Renal cortical epithelial cell (primary cell): ENCODE measurements at regions not wholly inside any gene's neighbourhood (a gene's known extent, or its start where the extent isn't known, plus 50 kb on each side); places are given as distances from the start of the nearest gene placed in this dataset.
"Not testable (repeated sequence)": the region's sequence is repeated elsewhere in the genome, so short reads cannot be mapped to it uniquely, and the experiment has no call there.

Experiments
- DNase-seq: peaks from one replicate; pipeline ENCODE4 v3.0.0-alpha.2; 2011; ENCODE audit warnings: low read depth

GRCh38 chr3:73868688-73869315 lies 244.1 kb upstream of the PDZRN3 start:
- peak; percentile 15 for DNase-seq

- no peak for DNase-seq
Observed at GRCh38 chr3:73867524-73867923, 242.8 kb upstream of the PDZRN3 start.

- DNase-seq: peak; percentile 0
Observed at GRCh38 chr3:73866846-73867245, 242.1 kb upstream of the PDZRN3 start.

GRCh38 chr3:73863546-73864079 lies 238.9 kb upstream of the PDZRN3 start:
- no peak for DNase-seq

- no peak for DNase-seq
Observed at GRCh38 chr3:73855813-73856212, 231.1 kb upstream of the PDZRN3 start.

- peak; percentile 35 for DNase-seq
Observed at GRCh38 chr3:73848173-73848906, 223.6 kb upstream of the PDZRN3 start.

- DNase-seq: no peak
Observed at GRCh38 chr3:73846951-73847350, 222.2 kb upstream of the PDZRN3 start.

- DNase-seq: no peak
Observed at GRCh38 chr3:73839032-73839431, 214.3 kb upstream of the PDZRN3 start.

GRCh38 chr3:73835945-73836344 lies 211.2 kb upstream of the PDZRN3 start:
- no peak for DNase-seq

- DNase-seq: no peak
Observed at GRCh38 chr3:73832426-73832825, 207.7 kb upstream of the PDZRN3 start.

GRCh38 chr3:73828348-73828747 lies 203.6 kb upstream of the PDZRN3 start:
- DNase-seq: no peak

- no peak for DNase-seq
Observed at GRCh38 chr3:73827725-73828211, 203.0 kb upstream of the PDZRN3 start.

GRCh38 chr3:73827204-73827603 lies 202.5 kb upstream of the PDZRN3 start:
- DNase-seq: no peak

GRCh38 chr3:73820896-73821295 lies 196.2 kb upstream of the PDZRN3 start:
- DNase-seq: not testable (repeated sequence)

GRCh38 chr3:73820431-73820830 lies 195.7 kb upstream of the PDZRN3 start:
- no peak for DNase-seq

- DNase-seq: no peak
Observed at GRCh38 chr3:73815966-73816365, 191.2 kb upstream of the PDZRN3 start.

GRCh38 chr3:73813692-73814292 lies 189.1 kb upstream of the PDZRN3 start:
- DNase-seq: no peak

GRCh38 chr3:73813291-73813690 lies 188.6 kb upstream of the PDZRN3 start:
- no peak for DNase-seq

GRCh38 chr3:73812054-73812453 lies 187.3 kb upstream of the PDZRN3 start:
- no peak for DNase-seq

GRCh38 chr3:73808862-73809509 lies 184.2 kb upstream of the PDZRN3 start:
- DNase-seq: no peak

- DNase-seq: no peak
Observed at GRCh38 chr3:73805435-73805834, 180.7 kb upstream of the PDZRN3 start.

GRCh38 chr3:73804204-73804603 lies 179.5 kb upstream of the PDZRN3 start:
- DNase-seq: no peak
